Neural progenitor cell (in vitro differentiated cells): ENCODE measurements at regions not wholly inside any gene's neighbourhood (a gene's known extent, or its start where the extent isn't known, plus 50 kb on each side); places are given as distances from the start of the nearest gene placed in this dataset.
A peak's percentile ranks its signal among the peaks of the same experiment; 100 is the strongest.

Experiments used
- DNase-seq: peaks from one replicate; pipeline ENCODE4 v3.0.0-alpha.2; 2016; ENCODE audit warnings: low spot score
- H2AFZ ChIP-seq: fragments of 200-600 bp; sonication (generic); replicated peaks from 2 replicates; pipeline ENCODE4 v1.6.1; 2016; ENCODE audit warnings: antibody characterized with exemption
- H3F3A ChIP-seq: fragments of 200-600 bp; sonication (generic); 2 replicates; pipeline ENCODE4 v1.6.1; 2016; ENCODE audit warnings: antibody characterized with exemption, low read depth
- H3K27ac ChIP-seq: fragments of 200-600 bp; sonication (generic); 2 replicates; pipeline ENCODE4 v1.5.1; 2016; ENCODE audit warnings: mild to moderate bottlenecking
- H3K27me3 ChIP-seq: fragments of 200-600 bp; sonication (generic); 2 replicates; pipeline ENCODE4 v1.6.1; 2016; ENCODE audit warnings: mild to moderate bottlenecking, moderate library complexity
- H3K36me3 ChIP-seq: fragments of 200-600 bp; sonication (generic); 2 replicates; pipeline ENCODE4 v1.5.1; 2016
- H3K4me1 ChIP-seq: fragments of 200-600 bp; sonication (generic); 2 replicates; pipeline ENCODE4 v1.6.1; 2016; ENCODE audit warnings: mixed run types
- H3K4me2 ChIP-seq: fragments of 200-600 bp; sonication (generic); 2 replicates; pipeline ENCODE4 v1.6.1; 2016
- H3K4me3 ChIP-seq: fragments of 200-600 bp; sonication (generic); 2 replicates; pipeline ENCODE4 v1.5.1; 2016
- H3K79me2 ChIP-seq: fragments of 200-600 bp; sonication (generic); 2 replicates; pipeline ENCODE4 v1.6.1; 2016; ENCODE audit warnings: low read depth
- H3K9ac ChIP-seq: fragments of 200-600 bp; sonication (generic); 2 replicates; pipeline ENCODE4 v1.6.1; 2016
- H3K9me3 ChIP-seq: fragments of 200-600 bp; sonication (generic); 2 replicates; pipeline ENCODE4 v1.5.1; 2016; ENCODE audit warnings: low read depth
- H4K20me1 ChIP-seq: fragments of 200-600 bp; sonication (generic); 2 replicates; pipeline ENCODE4 v1.6.1; 2016; ENCODE audit warnings: low read depth
- H3K27ac Mint-ChIP-seq: 3 replicates; pipeline ENCODE4 v1.8.0; 2021; ENCODE audit warnings: mixed read lengths
- H3K27me3 Mint-ChIP-seq: 2 replicates; pipeline ENCODE4 v1.8.0; 2022; ENCODE audit warnings: low read depth, mild to moderate bottlenecking, inconsistent platforms, moderate library complexity, mixed read lengths; ENCODE audit not compliant: insufficient read depth
- H3K36me3 Mint-ChIP-seq: 3 replicates; pipeline ENCODE4 v1.8.0; 2021; ENCODE audit warnings: mixed read lengths
- H3K4me1 Mint-ChIP-seq: 3 replicates; pipeline ENCODE4 v1.8.0; 2021; ENCODE audit warnings: mixed read lengths
- H3K4me3 Mint-ChIP-seq: 3 replicates; pipeline ENCODE4 v1.8.0; 2021; ENCODE audit warnings: mild to moderate bottlenecking, moderate library complexity, mixed read lengths
- H3K9me3 Mint-ChIP-seq: 3 replicates; pipeline ENCODE4 v1.8.0; 2020; ENCODE audit warnings: mixed read lengths
- EZH2 ChIP-seq: fragments of 200-600 bp; sonication (generic); IDR thresholded peaks from 2 replicates; pipeline ENCODE4 v1.6.1; 2017; ENCODE audit warnings: antibody characterized with exemption, mild to moderate bottlenecking, moderate library complexity
- EZH2phosphoT487 ChIP-seq: fragments of 200-600 bp; sonication (generic); IDR thresholded peaks from 2 replicates; pipeline ENCODE4 v1.6.1; 2017; ENCODE audit warnings: antibody characterized with exemption
- TF ChIP-seq, protein P1 (sequence below): fragments of 200-600 bp; sonication (generic); IDR thresholded peaks from 2 replicates; pipeline ENCODE4 v1.5.1; 2017; ENCODE audit warnings: antibody characterized with exemption, mild to moderate bottlenecking

DNA sequence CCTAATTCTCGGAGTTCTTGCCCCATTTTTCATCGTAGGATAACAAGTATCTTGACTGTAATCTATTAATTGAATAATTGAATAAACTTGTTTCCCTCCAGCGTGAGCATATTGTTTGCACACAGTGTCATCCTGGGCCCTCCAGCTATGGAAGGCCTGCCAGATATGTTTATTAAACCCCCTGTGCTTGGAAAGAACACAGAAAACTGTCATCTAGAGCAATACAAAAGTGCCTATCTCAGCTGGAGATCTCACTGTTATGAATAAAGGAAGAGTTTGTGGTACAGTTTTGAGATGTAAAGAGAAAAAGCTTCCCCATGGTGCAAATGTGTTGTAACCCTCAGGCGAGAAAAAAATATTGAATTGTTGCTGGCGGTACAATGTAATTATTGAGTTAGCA is 405.9 kb downstream of the SOX2 start:
- H3K27me3 ChIP-seq, result no peaks in the 10 kb centered on the region
- no peak overlapping the region for H3K4me2 ChIP-seq
- Mint-ChIP-seq H3K4me1 (peaks cover 17% of the 10 kb centered on the region), H3K27ac (no peak overlapping the region), H3K4me3 (no peak overlapping the region), H3K36me3 (no peaks in the 10 kb centered on the region), H3K27me3 (no peaks in the 10 kb centered on the region), H3K9me3 (peaks cover 3% of the 10 kb centered on the region)
- H2AFZ ChIP-seq, result no peak overlapping the region
- H3K4me3 ChIP-seq, result no peak overlapping the region
- no peaks in the 10 kb centered on the region for H3K9me3 ChIP-seq
- no peaks in the 10 kb centered on the region for H3K79me2 ChIP-seq
- TF ChIP-seq EZH2phosphoT487 (no peak), EZH2 (no peak)
- TF ChIP-seq, protein P1, sequence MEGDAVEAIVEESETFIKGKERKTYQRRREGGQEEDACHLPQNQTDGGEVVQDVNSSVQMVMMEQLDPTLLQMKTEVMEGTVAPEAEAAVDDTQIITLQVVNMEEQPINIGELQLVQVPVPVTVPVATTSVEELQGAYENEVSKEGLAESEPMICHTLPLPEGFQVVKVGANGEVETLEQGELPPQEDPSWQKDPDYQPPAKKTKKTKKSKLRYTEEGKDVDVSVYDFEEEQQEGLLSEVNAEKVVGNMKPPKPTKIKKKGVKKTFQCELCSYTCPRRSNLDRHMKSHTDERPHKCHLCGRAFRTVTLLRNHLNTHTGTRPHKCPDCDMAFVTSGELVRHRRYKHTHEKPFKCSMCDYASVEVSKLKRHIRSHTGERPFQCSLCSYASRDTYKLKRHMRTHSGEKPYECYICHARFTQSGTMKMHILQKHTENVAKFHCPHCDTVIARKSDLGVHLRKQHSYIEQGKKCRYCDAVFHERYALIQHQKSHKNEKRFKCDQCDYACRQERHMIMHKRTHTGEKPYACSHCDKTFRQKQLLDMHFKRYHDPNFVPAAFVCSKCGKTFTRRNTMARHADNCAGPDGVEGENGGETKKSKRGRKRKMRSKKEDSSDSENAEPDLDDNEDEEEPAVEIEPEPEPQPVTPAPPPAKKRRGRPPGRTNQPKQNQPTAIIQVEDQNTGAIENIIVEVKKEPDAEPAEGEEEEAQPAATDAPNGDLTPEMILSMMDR, result no peak
- DNase-seq, result no peak
- H3K4me1 ChIP-seq, result peaks cover 23% of the 10 kb centered on the region
- H4K20me1 ChIP-seq, result no peaks in the 10 kb centered on the region
- H3K27ac ChIP-seq, result no peak overlapping the region
- peaks cover 18% of the 10 kb centered on the region for H3F3A ChIP-seq
- H3K9ac ChIP-seq, result no peak overlapping the region
- no peaks in the 10 kb centered on the region for H3K36me3 ChIP-seq

DNA sequence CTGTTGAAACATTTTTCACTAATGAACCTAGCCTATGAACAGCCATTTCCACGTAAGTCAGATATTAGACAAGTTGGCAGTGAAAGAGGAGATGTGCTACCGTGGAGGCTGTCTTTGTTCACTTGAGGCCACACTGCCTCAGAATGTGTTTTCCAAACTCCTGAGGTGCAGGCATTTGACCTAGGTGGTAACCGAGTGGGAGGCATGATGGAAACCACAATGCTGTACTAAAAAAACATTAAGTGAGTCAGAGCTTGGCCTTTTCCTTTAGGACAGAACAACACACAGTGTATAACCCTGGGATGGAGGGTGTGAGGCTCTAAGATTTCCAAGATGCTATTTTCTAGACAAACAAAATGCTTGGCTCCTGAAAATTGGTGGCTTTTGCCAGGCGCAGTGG is 406.3 kb downstream of the SOX2 start:
- no peaks in the 10 kb centered on the region for H4K20me1 ChIP-seq
- H3K27ac Mint-ChIP-seq, result no peak overlapping the region
- TF ChIP-seq EZH2phosphoT487 (no peak), EZH2 (no peak)
- TF ChIP-seq, protein P1, result no peak
- H3K9me3 Mint-ChIP-seq, result peaks cover 3% of the 10 kb centered on the region
- H3K27me3 Mint-ChIP-seq, result no peaks in the 10 kb centered on the region
- no peaks in the 10 kb centered on the region for H3K36me3 Mint-ChIP-seq
- H3K9ac ChIP-seq, result no peak overlapping the region
- H3K4me3 ChIP-seq, result no peak overlapping the region
- peaks cover 21% of the 10 kb centered on the region for H3K4me1 Mint-ChIP-seq
- no peaks in the 10 kb centered on the region for H3K79me2 ChIP-seq
- H2AFZ ChIP-seq, result no peak overlapping the region
- H3K9me3 ChIP-seq, result no peaks in the 10 kb centered on the region
- H3K4me2 ChIP-seq, result no peak overlapping the region
- H3K27ac ChIP-seq, result no peak overlapping the region
- H3F3A ChIP-seq, result peaks cover 19% of the 10 kb centered on the region
- no peaks in the 10 kb centered on the region for H3K27me3 ChIP-seq
- H3K4me3 Mint-ChIP-seq, result no peak overlapping the region
- no peak for DNase-seq
- H3K36me3 ChIP-seq, result no peaks in the 10 kb centered on the region
- H3K4me1 ChIP-seq, result peaks cover 28% of the 10 kb centered on the region

DNA sequence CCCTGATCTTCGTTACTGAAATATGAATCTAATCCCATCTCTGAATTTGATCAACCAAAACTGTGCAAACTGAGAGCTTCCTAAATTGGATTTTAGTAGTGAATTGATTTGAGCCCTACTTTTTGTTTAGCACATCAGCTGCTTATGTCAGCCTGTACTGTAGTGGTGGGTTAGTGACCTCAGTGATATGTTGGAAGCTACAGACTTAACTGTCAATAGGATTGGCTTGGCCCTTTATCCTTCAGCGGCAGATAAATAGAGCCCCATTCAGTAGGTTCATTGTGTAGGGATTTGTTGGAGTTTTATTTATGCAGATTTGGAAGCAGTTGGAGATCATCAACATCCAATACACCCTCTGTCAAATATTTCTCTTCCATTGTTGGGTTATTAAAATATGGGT is 409.7 kb downstream of the SOX2 start:
- no peaks in the 10 kb centered on the region for H3K36me3 ChIP-seq
- Mint-ChIP-seq H3K9me3 (no peaks in the 10 kb centered on the region), H3K27me3 (no peaks in the 10 kb centered on the region), H3K4me1 (peaks cover 22% of the 10 kb centered on the region), H3K4me3 (no peak overlapping the region), H3K36me3 (no peaks in the 10 kb centered on the region), H3K27ac (peak overlapping the region; percentile 4)
- peaks cover 34% of the 10 kb centered on the region for H3K4me1 ChIP-seq
- no peak overlapping the region for H3K4me3 ChIP-seq
- no peaks in the 10 kb centered on the region for H3K9me3 ChIP-seq
- peaks cover 19% of the 10 kb centered on the region for H3F3A ChIP-seq
- H4K20me1 ChIP-seq, result no peaks in the 10 kb centered on the region
- no peaks in the 10 kb centered on the region for H3K79me2 ChIP-seq
- TF ChIP-seq, protein P1, result no peak
- TF ChIP-seq EZH2phosphoT487 (no peak), EZH2 (no peak)
- peak; percentile 52 for DNase-seq
- H3K4me2 ChIP-seq, result peak overlapping the region; percentile 25
- H3K27ac ChIP-seq, result no peak overlapping the region
- H3K27me3 ChIP-seq, result no peaks in the 10 kb centered on the region
- H2AFZ ChIP-seq, result no peak overlapping the region
- H3K9ac ChIP-seq, result no peak overlapping the region
